Islet of Langerhans (tissue), 1 donor: ENCODE measurements at regions not wholly inside any gene's neighbourhood (a gene's known extent, or its start where the extent isn't known, plus 50 kb on each side); places are given as distances from the start of the nearest gene placed in this dataset.
"Not testable (repeated sequence)": the region's sequence is repeated elsewhere in the genome, so short reads cannot be mapped to it uniquely, and the experiment has no call there.

ENCODE experiments used
- FAIRE-seq: peaks from one replicate; lab custom pipeline; 2011; peaks lifted over from hg19 to GRCh38; lab: Jason Lieb, UNC

DNA sequence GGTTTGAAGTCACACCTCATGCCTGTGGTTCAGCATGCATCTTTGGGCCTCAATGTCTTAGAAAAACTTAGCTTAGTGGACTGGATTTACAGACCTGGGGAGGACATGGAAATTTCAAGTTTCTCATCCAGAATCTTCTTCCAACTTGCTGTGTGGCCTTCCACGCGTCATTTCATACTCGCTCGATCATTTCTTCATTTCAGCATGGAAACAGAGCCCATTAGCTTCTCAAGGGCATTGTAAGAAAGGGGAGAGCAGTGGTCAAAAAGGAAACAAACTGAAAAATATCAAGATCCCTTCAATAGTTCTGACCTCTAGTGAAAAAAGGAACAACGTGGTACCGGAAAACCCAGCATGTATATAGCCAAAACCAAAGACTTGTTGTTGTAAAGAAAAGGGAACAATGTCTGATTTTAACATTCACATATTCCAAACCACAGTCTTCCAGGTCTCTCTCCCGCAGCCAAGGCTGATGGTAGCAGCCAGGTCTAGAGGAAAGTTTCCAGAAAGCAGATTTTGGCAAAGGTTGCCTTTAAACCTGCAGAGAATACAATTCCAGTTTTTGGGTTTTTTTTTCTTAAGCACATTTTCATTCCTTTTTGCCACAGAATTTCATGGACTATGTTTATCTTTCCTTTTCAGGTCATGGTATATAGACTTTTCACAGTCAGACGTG lies 97.0 kb upstream of the CDC42BPA start:
- FAIRE-seq, result no peak

DNA sequence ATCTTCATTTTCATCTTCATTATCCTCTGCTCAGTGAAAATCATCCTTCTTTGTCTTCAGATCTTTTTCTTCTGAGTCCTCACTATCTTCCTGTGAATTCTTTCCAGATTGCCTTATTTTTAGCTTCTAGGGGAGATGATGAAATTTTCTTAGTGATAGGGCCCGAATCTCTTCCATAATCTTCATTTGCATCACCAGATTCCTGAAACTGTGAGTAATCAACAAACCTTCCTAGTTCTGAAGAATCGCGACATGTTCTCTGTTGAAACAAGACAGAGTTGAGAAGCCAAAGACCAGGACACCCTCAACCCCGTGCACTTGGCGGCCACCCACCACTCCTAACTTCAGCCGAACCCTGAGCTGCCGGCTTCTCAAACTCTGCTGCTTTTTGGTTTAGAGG lies 92.8 kb upstream of the CDC42BPA start:
- FAIRE-seq, result no peak

DNA sequence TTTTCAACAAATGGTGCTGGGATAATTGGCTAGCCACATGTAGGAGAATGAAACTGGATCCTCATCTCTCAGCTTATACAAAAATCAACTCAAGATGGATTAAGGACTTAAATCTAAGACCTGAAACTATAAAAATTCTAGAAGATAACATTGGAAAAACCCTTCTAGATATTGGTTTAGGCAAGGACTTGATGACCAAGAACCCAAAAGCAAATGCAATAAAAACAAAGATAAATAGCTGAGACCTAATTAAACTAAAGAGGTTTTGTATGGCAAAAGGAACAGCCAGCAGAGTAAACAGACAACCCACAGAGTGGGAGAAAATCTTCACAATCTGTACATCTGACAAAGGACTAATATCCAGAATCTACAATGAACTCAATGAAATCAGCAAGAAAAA lies 88.0 kb upstream of the CDC42BPA start:
- FAIRE-seq, result not testable (repeated sequence)

DNA sequence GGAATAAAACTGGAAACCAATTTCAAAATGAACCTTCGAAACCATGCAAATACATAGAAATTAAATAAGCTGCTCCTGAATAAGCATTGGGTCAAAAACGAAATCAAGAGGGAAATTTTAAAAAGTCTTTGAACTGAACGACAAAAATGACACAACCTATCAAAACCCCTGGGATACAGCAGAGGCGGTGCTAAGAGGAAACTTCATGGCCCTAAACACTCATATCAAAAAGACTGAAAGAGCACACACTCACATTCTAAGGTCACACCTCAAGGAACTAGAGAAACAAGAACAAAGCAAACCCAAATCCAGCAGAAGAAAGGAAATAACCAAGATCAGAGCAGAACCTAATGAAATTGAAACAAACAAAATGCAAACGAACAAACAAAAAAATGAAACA lies 85.2 kb upstream of the CDC42BPA start:
- FAIRE-seq, result no peak

DNA sequence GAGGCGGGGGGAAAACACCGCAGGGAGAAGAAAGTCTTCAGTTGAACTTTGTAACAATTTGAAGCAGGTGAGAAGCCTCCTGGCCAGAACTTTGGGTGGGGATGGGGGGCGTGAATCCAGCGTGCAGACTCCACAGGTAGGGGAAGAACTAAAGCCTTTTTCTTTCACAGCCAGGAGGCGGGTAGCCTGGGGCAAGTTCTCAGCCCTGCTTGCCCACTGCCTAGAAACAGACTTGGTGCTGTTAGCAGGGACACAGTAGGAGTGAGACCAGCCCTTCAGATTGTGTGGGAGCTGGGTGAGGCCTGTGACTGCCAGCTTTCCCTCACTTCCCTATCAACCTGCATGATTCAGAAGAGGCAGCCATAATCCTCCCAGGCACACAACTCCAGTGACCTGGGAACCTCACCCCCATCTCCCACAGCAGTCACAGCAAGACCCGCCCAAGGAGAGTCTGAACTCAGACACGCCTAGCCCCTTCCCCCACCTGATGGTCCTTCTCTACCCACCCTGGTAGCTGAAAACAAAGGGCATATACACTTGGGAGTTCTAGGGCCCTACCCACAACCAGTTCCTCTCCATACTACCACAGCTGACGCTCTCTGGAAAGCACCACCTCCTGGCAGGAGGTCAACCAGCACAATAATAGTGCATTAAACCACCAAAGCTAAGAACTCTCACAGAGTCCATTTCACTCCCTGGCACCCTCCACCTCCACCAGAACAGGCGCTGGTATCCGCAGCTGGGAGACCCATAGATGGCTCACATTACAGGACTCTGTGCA lies 83.5 kb upstream of the CDC42BPA start:
- FAIRE-seq, result no peak

DNA sequence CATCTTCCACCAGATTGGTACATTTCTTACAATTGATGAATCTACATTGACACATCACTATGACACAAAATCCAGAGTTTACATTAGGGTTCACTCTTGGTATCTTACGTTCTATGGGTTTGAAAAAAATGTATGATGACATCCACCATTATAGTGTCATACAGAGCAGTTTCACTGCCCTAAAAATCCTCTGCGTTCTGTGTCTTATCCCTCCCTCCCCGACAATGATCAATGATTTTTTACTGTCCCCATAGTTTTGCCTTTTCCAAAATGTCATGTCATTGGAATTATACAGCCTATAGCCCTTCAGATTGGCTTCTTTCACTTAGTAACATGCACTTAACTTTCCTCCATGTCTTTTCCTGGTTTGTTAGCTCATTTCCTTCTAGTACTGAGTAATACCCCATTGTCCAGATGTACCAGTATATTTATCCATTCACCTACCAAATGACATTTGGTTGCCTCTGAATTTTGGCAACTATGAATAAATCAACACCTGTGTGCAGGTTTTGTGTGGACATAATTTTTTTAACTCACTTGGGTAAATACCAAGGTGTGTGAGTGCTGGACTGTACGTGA lies 80.9 kb upstream of the CDC42BPA start:
- FAIRE-seq, result no peak

DNA sequence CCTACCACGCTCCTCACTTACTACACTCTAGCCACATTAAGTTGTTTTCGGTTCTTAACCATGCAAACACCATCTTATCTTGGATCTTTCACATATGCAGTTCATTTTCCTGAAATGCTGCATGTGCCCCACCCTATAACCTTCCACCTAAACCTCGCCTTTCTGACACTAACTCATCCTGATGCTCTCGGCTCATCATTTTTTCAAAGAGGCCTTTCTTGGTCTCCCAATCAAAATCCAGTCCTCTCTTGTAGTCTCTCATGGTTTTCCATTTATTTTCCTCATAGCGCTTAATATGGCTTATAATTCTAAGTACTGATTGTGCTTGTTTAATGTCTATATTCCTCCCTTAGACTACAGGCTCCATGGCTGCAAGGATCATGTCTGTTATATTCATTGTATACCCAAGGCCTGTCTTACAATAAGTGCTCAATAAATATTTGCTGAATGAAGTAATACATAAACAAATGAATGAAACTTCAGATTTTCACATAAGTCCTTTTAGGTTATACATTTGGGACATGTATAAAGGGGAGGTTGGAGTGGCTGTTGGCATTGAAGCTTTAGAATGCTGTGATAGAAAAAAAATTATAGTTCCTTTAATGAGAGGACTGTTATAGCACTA lies 79.2 kb upstream of the CDC42BPA start:
- FAIRE-seq, result no peak

DNA sequence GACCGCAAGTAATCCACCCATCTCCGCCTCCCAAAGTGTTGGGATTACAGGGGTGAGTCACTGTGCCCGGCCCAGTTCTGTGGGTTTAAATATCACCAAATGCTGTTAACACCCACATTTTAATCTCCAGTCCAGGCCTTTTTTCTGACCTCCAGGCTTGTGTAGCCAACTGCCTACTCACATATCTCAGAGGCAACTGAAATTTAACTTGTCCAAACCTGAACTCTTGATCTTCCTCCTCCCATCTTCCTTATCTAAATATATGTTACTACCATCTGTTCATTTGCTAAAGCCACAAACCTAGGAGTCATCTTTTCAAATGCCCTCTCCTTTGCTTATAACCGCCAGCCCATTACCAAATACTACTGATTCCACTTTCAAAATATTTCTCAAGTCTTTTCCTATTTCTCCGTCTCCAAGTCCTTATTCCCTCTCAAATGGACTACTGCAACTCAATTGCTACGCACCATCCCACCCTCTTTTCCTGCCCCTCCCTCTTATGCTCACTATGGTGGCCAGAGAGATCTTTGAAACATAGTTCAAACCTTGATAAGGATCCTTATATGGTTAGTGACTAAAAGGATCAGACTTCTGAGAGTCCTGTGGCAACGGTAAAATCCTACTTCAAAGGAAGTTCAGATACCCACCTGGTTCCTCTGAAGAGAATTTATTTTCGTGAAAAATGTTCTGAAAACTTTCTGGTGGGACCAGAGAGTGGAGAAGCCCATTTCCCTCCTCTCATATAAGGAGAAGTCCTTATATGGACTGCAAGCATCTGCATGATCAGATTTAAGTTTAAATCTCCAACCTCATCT lies 78.5 kb upstream of the CDC42BPA start:
- no peak for FAIRE-seq

DNA sequence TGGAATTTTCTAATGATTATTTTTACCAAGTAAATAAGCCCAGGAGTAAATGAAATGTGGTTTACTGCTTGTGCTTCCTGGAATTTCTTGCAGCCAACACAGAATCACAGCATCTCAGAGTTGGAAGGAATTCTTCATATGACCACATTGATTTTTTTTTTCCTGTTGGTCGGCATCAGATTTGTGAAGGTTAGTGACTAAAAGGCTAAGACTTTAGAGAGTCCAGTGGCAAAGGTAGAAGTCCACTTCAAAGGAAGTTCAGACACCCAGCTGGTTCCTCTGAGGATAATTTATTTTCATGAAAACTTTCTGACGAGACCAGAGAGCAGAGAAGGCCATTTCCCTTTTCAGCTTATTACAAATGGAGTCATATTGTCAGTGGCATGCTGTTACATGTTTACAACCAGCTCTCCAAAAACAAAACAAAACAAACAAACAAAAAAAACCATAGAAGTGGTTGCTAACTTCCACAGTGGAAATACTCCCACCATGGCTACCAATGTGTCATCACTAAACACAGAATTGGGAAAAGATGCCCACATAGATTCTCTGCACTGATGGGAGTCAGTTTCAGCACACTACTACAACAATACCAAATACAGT lies 77.2 kb upstream of the CDC42BPA start:
- no peak for FAIRE-seq

DNA sequence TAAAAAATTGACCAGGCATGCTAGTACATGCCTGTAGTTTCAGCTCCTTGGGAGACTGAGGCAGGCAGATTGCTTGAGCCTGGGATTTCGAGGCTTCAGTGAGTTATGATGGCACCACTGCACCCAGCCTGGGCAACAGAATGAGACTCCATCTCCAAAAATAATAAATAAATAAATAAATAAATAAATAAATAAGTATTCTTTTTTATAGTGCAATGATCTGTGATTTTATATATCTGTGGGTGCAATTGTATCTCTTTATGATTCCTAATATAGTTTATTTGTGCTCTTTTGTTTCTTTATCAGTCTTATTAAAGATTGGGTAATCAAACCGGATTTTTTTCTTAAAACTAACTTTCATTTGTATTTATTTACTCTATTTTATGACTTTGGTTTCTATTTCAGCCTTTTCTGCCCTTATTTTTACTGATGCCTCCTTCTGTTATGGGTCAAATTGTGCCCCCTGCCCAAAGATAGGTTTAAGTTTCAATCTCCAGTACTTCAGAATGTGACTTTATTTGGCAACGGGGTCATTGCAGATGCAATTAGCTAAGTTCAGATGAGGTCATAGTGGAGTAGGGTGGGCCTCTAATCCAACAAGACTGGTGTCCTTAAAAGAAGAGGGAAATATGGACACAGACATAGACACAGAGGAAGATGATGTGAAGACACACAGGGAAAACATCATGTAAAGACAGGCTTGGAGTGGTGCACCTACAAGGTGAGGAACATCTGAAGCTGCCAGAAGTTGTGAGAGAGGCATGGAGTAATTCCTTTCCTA lies 74.9 kb upstream of the CDC42BPA start:
- no peak for FAIRE-seq

DNA sequence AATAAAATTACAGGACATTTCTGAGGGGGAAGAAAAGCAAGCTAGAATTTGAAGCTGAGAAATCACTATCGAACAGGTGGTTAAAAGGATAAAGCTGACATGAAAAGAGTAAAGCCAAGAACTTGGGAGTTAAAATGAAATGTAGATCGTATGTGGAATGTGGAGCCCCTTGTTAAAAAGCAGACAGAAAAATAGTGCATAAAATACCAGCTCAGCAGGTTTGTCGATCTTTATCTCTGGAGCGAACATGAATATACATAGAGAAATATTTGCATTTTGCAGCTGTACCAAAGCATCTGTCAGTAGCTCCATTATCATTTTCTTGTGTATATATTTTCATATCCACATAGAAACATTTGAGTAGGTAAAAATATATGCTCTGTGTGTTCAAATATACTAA lies 73.6 kb upstream of the CDC42BPA start:
- FAIRE-seq, result no peak

DNA sequence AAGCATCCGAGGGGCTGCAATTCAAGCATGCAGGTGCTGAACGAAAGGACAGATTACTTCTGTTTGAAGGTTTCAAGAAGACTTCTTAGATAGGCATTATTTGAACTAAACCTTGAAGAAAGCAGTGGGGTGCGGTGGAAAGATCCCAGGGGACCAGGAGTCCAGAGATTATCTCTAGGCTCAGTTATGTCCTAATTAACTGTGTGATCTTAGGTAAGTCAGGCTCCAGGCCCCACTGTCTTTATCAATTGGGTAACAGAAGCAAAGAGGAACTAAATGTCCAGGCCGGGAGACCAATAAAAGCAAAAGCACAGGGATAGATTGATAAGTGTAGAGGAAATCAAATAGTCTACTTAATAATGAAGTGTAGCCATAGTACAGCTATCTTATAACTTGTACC lies 72.9 kb upstream of the CDC42BPA start:
- no peak for FAIRE-seq

DNA sequence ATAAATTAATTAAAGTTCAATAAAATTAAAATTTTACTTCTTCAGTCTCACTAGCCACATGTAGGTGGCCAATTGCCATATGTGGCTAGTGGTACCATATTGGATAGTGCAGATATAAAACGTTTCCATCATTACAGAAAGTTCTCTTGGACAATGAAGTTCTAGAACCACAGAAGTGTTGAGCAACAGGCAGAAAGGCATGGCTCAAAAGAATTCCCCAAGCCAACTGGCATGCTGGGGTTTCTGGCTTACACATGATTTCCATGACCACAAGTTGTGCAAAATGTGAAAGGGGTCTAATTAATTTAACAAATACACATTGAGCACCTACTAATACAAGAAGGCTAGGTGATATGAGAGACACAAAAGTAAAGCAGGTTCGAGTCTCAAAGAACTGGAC lies 72.2 kb upstream of the CDC42BPA start:
- no peak for FAIRE-seq

DNA sequence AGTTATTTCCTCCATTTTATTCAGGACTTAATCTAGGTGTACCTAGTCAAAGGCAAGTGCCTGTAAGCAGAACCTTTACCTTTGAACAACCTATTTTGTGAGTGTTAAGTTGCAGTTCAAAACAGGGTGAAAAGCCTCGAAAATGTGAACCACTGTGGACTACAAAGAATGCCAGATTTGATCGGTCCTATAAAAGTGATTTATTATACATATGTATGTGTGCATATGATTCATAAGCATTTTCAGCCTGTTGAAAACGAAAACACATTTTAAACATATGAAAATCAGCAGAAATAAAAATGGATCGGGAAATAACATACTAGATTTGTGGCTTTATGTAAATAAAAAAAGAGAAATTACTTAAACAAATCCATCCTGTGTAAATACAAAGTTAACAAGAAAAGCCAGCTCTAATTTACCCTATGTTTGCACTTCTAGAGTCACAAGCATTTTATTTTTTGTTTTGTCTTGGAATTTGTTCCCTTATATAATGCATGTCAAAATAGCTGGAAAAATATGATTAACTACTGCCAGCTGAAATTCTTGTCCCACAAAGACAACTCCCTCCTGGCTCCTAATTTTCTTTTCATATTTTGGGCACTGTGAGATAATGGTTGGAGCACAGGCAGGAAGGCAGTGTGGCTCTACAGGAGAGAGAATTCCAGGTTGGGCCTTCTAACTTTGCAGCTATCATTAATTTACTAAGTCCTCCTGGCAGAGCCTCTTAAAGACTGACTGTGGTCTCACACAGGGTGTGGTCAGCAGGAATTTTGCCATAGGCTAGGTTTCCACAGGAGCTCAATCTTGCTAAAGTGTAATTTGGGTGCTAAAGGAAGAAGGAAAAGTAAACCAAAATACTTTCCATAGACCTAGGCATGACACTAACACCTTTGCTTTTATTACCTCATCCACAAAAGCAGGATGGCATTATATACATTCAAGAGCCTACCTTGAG lies 70.2 kb upstream of the CDC42BPA start:
- FAIRE-seq, result no peak

DNA sequence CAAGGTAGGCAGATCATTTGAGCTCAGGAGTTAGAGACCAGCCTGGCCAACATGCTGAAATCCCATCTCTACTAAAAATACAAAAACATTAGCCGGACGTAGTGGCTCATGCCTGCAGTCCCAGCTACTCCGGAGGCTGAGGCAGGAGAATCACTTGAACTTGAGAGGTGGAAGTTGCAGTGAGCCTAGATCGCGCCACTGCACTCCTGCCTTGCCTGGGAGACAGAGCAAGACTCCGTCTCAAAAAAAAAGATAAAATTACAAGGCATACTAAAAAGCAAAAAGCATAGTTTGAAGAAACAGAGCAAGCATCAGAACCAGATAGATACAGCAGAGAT lies 61.2 kb upstream of the CDC42BPA start:
- no peak for FAIRE-seq

DNA sequence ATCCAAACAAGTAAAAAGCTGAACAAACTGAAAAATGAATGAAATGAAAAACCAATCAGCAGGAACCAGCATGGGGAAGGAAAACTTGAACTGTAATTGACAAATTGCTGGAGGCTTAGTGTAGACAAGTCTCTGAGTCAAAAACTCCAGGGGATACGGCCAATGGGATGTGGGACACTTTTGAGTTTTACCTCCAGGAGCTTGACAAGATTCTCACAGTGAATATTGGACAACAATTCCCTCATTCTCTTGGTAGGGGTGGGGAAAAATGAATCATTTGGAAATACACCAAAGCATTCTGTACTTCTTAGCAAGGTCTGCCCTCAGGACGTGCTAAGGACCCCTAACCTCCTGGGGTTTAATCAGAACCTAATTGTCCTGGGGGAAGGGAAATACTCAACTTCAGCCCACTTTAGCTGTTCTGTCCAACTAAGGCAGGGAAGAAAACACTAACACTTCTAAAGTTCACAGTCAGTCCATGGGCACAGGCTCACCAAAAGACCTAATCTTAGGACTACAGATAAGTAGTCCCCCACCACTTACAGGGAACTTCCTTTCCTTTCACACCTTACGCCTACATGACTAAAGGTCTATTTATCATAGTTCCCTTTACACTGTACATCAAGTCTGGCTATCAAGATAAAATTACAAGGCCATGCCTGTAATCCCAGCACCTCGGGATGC lies 60.7 kb upstream of the CDC42BPA start:
- no peak for FAIRE-seq

DNA sequence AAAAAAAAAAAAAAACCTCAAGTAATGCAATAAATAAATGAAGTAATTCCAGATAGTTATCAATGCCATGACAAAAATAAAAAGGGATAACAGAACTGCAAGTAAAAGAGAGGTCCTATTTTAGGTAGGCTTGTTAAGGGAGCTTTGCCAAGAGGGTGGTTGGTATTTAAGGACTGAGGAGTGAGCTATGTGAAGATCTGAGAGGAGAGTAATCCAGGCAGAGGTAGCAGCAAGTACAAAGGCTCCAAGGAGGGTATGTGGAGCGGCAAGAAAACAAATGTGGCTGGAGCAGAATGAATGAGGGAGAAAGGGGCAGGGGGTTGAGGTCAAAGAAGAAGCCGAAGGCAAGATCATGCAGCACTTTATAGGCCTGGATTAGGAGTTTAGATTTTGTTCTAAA lies 59.9 kb upstream of the CDC42BPA start:
- no peak for FAIRE-seq

DNA sequence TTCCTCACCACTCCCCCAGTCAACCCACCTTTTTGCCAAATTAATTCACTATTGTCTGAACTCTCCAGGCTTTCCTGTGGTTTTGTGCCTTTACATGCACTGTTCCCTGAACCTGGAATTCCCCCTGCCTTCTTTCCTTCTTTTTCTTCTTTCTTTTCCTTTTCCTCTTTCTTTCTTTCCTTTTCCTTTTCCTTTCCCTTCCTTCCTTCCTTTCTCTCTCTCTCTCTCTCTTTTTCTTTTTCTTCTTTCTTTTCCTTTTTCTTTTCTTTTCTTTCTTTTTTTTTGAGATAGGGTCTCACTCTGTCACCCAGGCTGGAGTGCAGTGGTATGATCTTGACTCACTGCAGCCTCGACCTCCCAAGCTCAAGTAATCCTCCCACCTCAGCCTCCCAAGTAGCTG lies 56.6 kb upstream of the CDC42BPA start:
- FAIRE-seq, result no peak

DNA sequence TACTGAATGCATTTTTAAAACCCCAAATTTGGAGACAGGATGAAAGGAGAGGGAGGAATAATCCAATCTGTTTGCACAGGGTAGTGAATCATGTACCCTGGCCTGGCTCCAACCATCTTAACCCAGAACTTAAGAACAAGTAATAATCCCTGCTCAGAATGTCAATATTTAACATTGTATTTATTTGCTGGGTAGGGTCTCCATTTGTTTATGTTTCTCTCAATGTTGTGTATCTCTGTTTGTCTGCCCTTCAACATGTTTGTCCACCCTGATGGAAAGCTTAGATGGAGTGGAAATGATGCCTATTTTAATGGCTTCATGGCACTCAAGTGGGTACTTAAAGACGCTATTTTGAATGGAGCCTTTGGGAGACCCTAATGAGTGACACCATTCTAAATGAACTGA lies 54.4 kb upstream of the CDC42BPA start:
- FAIRE-seq, result no peak
